ENCODE measurements at regions not wholly inside any gene's neighbourhood (a gene's known extent, or its start where the extent isn't known, plus 50 kb on each side); places are given as distances from the start of the nearest gene placed in this dataset.

GRCh38 chr16:62832214-62832613, 796.0 kb upstream of the CDH8 start:
- TF ChIP-seq, protein P1, sequence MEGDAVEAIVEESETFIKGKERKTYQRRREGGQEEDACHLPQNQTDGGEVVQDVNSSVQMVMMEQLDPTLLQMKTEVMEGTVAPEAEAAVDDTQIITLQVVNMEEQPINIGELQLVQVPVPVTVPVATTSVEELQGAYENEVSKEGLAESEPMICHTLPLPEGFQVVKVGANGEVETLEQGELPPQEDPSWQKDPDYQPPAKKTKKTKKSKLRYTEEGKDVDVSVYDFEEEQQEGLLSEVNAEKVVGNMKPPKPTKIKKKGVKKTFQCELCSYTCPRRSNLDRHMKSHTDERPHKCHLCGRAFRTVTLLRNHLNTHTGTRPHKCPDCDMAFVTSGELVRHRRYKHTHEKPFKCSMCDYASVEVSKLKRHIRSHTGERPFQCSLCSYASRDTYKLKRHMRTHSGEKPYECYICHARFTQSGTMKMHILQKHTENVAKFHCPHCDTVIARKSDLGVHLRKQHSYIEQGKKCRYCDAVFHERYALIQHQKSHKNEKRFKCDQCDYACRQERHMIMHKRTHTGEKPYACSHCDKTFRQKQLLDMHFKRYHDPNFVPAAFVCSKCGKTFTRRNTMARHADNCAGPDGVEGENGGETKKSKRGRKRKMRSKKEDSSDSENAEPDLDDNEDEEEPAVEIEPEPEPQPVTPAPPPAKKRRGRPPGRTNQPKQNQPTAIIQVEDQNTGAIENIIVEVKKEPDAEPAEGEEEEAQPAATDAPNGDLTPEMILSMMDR (IDR thresholded peaks at IDR 0.05) = no peak
- no peak for TF ChIP-seq POLR2A (IDR thresholded peaks at IDR 0.05)
